ENCODE measurements at regions not wholly inside any gene's neighbourhood (a gene's known extent, or its start where the extent isn't known, plus 50 kb on each side); places are given as distances from the start of the nearest gene placed in this dataset.

DNA sequence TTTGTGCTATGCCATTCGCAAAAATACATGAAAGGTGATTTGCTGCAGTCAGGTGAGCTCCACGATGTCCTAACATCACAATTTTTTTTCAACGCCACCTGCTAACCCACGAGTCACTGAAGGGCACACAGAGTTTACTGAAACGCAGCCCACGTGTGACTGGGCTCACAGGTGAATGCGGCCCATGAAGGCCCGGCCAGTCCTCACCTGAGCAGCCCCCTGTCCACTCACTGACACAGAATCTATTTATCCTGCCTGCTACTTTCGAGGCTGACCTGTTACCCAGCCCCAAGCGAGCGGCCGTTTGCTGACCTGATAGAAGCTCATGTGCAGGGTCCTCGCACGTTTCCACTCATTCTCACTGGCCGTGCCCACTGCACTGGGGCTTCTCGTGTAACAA lies 121.9 kb upstream of the SOX1 start (continued):
- TF ChIP-seq, protein P1, sequence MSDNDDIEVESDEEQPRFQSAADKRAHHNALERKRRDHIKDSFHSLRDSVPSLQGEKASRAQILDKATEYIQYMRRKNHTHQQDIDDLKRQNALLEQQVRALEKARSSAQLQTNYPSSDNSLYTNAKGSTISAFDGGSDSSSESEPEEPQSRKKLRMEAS (IDR thresholded peaks at IDR 0.05): no peak
- TF ChIP-seq ZC3H11A (IDR thresholded peaks at IDR 0.05) (no peak), CBX8 (IDR thresholded peaks at IDR 0.05) (no peak)

DNA sequence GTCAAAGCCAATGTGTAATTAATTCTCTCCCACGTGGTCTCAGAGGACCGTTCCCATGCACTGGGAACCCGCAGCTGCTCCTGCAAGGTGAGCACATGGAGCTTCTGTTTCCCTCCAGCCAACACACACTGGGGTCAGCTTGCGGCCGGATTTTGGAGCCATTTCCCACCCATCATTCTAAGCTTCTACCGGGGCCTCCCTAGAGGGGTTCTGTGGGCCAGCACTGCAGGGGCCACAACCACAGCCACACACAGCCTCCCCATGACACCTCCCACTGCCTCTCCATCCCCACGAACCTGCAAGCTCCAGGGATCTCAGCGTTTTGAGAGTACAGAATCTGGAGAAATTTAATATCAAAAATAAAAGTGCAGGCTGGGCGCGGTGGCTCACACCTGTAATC lies 120.7 kb upstream of the SOX1 start:
- no peak for ATAC-seq
- Histone ChIP-seq H3K9me3 (no peaks in the 10 kb centered on the region; the same call in 2 of the 3 replicates), H3K27ac (no peak overlapping the region), H3K4me3 (no peak overlapping the region), H3K4me1 (no peaks in the 10 kb centered on the region), H3K4me2 (no peak overlapping the region)
- WGBS (ENCODE audit: missing lambda C conversion rate): 23% methylated on average over 8 of the region's 10 CpGs
- ChIA-PET POLR2A (no interaction called here), CTCF (no interaction called here)
- DNase-seq (ENCODE audit: low read depth in 1 of 2, low spot score in 1 of 2): no peak
- no peak for FAIRE-seq
- TF ChIP-seq JUNB (IDR thresholded peaks at IDR 0.05): no peak
- no peak for TF ChIP-seq HEYL (CRISPR knock-in tag; IDR thresholded peaks at IDR 0.05)
- TF ChIP-seq, protein P2, sequence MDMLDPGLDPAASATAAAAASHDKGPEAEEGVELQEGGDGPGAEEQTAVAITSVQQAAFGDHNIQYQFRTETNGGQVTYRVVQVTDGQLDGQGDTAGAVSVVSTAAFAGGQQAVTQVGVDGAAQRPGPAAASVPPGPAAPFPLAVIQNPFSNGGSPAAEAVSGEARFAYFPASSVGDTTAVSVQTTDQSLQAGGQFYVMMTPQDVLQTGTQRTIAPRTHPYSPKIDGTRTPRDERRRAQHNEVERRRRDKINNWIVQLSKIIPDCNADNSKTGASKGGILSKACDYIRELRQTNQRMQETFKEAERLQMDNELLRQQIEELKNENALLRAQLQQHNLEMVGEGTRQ (IDR thresholded peaks at IDR 0.05): no peak
- no peak for TF ChIP-seq RCOR1 (IDR thresholded peaks at IDR 0.05; ENCODE audit: low read depth, low read length)
- TF ChIP-seq HDAC2 (IDR thresholded peaks at IDR 0.05): no peak
- no peak for TF ChIP-seq CBX2 (IDR thresholded peaks at IDR 0.05; ENCODE audit: borderline replicate concordance, low read depth)
- TF ChIP-seq, protein P3, sequence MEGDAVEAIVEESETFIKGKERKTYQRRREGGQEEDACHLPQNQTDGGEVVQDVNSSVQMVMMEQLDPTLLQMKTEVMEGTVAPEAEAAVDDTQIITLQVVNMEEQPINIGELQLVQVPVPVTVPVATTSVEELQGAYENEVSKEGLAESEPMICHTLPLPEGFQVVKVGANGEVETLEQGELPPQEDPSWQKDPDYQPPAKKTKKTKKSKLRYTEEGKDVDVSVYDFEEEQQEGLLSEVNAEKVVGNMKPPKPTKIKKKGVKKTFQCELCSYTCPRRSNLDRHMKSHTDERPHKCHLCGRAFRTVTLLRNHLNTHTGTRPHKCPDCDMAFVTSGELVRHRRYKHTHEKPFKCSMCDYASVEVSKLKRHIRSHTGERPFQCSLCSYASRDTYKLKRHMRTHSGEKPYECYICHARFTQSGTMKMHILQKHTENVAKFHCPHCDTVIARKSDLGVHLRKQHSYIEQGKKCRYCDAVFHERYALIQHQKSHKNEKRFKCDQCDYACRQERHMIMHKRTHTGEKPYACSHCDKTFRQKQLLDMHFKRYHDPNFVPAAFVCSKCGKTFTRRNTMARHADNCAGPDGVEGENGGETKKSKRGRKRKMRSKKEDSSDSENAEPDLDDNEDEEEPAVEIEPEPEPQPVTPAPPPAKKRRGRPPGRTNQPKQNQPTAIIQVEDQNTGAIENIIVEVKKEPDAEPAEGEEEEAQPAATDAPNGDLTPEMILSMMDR (IDR thresholded peaks at IDR 0.05): no peak
- no peak for TF ChIP-seq RARB (CRISPR knock-in tag; IDR thresholded peaks at IDR 0.05)
- no peak for TF ChIP-seq FOSL2 (IDR thresholded peaks at IDR 0.05)
- no peak for TF ChIP-seq FOSL2 (CRISPR knock-in tag; IDR thresholded peaks at IDR 0.05)
- TF ChIP-seq HOXB5 (CRISPR knock-in tag; IDR thresholded peaks at IDR 0.05): no peak
- TF ChIP-seq JUN (IDR thresholded peaks at IDR 0.05): no peak
- TF ChIP-seq MAFK (IDR thresholded peaks at IDR 0.05; ENCODE audit: partially characterized antibody): no peak
- no peak for TF ChIP-seq TFCP2L1 (CRISPR knock-in tag; IDR thresholded peaks at IDR 0.05)

DNA sequence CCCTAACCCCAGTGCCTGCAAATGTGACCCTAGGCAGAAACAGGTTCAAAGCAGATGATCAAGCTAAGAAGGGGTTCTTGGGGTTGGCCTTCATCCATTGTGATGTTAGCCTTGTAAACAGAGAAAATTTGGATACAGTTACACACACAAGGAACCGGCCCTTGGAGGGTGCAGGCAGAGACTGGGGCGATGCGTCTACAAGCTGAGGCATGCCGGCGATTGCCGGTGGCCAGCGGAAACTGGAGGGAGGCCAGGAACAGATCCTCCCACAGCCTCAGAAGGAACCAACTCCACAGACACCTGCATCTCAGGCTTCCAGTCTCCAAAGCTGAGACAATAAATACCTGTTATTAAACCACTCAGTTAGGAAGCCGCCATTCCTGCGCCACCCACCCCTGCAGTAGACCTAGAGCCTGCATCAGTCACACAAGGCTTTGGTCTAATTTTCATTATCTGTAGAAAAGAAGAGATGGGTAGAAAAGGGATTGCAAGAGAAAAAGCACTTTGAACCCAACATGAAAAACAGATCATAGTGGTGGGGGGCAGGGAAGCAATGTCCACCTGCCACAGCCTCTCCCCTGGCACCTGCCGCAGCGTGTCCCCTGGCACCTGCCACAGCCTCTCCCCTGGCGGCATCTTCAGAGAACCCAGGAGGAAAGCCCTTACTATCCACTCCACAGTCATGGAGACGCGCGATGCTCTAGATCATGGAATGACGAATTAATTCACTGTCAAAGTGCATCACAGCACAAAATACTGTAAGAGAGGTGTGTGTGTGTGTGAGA lies 119.7 kb upstream of the SOX1 start:
- Histone ChIP-seq H3K4me1 (no peaks in the 10 kb centered on the region), H3K4me3 (no peak overlapping the region), H3K4me2 (no peak overlapping the region), H3K9me3 (no peaks in the 10 kb centered on the region; the same call in 2 of the 3 replicates), H3K27ac (no peak overlapping the region)
- WGBS (ENCODE audit: missing lambda C conversion rate): 64% methylated on average over 16 of the region's 16 CpGs
- ChIA-PET POLR2A (no interaction called here), CTCF (no interaction called here)
- ATAC-seq (no peak), DNase-seq (ENCODE audit: low read depth in 1 of 2, low spot score in 1 of 2) (no peak), FAIRE-seq (no peak)
- TF ChIP-seq SREBF2 (IDR thresholded peaks at IDR 0.05): no peak
- no peak for TF ChIP-seq MAZ (IDR thresholded peaks at IDR 0.05; ENCODE audit: borderline replicate concordance, low read depth, low read length)
- TF ChIP-seq FOSB (CRISPR knock-in tag; IDR thresholded peaks at IDR 0.05): no peak
- TF ChIP-seq CHD2 (IDR thresholded peaks at IDR 0.05; ENCODE audit: low read length, partially characterized antibody): no peak
- TF ChIP-seq EHF (CRISPR knock-in tag; IDR thresholded peaks at IDR 0.05): no peak
- TF ChIP-seq JUN (IDR thresholded peaks at IDR 0.05): no peak
- TF ChIP-seq, protein P4, sequence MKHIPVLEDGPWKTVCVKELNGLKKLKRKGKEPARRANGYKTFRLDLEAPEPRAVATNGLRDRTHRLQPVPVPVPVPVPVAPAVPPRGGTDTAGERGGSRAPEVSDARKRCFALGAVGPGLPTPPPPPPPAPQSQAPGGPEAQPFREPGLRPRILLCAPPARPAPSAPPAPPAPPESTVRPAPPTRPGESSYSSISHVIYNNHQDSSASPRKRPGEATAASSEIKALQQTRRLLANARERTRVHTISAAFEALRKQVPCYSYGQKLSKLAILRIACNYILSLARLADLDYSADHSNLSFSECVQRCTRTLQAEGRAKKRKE (CRISPR knock-in tag; IDR thresholded peaks at IDR 0.05; ENCODE audit: low read depth): no peak
- no peak for TF ChIP-seq HOXB5 (CRISPR knock-in tag; IDR thresholded peaks at IDR 0.05)
- TF ChIP-seq, protein P5, sequence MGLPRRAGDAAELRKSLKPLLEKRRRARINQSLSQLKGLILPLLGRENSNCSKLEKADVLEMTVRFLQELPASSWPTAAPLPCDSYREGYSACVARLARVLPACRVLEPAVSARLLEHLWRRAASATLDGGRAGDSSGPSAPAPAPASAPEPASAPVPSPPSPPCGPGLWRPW (IDR thresholded peaks at IDR 0.05): no peak
- TF ChIP-seq HDAC2 (IDR thresholded peaks at IDR 0.05): no peak
- TF ChIP-seq, protein P6, sequence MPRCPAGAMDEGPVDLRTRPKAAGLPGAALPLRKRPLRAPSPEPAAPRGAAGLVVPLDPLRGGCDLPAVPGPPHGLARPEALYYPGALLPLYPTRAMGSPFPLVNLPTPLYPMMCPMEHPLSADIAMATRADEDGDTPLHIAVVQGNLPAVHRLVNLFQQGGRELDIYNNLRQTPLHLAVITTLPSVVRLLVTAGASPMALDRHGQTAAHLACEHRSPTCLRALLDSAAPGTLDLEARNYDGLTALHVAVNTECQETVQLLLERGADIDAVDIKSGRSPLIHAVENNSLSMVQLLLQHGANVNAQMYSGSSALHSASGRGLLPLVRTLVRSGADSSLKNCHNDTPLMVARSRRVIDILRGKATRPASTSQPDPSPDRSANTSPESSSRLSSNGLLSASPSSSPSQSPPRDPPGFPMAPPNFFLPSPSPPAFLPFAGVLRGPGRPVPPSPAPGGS (IDR thresholded peaks at IDR 0.05): no peak
- no peak for TF ChIP-seq RARB (CRISPR knock-in tag; IDR thresholded peaks at IDR 0.05)
- no peak for TF ChIP-seq RCOR1 (IDR thresholded peaks at IDR 0.05; ENCODE audit: low read depth, low read length)
- no peak for TF ChIP-seq CHD4 (IDR thresholded peaks at IDR 0.05; ENCODE audit: borderline replicate concordance)
- TF ChIP-seq, protein P1 (IDR thresholded peaks at IDR 0.05): no peak
- no peak for TF ChIP-seq TP53 (CRISPR knock-in tag; IDR thresholded peaks at IDR 0.05)

Data from A549 (cell line).